DOHH2 (cell line): ENCODE measurements at regions not wholly inside any gene's neighbourhood (a gene's known extent, or its start where the extent isn't known, plus 50 kb on each side); places are given as distances from the start of the nearest gene placed in this dataset.
"Not testable (repeated sequence)": the region's sequence is repeated elsewhere in the genome, so short reads cannot be mapped to it uniquely, and the experiment has no call there.

Experiments
- H3F3A ChIP-seq: fragments of 200-600 bp; sonication (generic), shearing (Covaris generic); 2 replicates; pipeline ENCODE4 v1.6.0; 2016; ENCODE audit warnings: antibody characterized with exemption, mild to moderate bottlenecking; ENCODE audit not compliant: control insufficient read depth, insufficient read depth
- H3K27ac ChIP-seq: fragments of 200-600 bp; sonication (generic); 2 replicates; pipeline ENCODE4 v1.5.1; 2014; ENCODE audit warnings: low read depth, mild to moderate bottlenecking, low read length, moderate library complexity
- H3K27me3 ChIP-seq: fragments of 200-600 bp; sonication (generic); 2 replicates; pipeline ENCODE4 v1.6.1; 2014; ENCODE audit warnings: mild to moderate bottlenecking, low read length, mixed read lengths; ENCODE audit not compliant: control insufficient read depth
- H3K36me3 ChIP-seq: fragments of 200-600 bp; sonication (generic); 2 replicates; pipeline ENCODE4 v1.6.1; 2014; ENCODE audit warnings: mild to moderate bottlenecking, low read length, moderate library complexity, mixed read lengths; ENCODE audit not compliant: control insufficient read depth
- H3K4me1 ChIP-seq: fragments of 200-600 bp; sonication (generic); 2 replicates; pipeline ENCODE4 v1.6.1; 2014; ENCODE audit warnings: mild to moderate bottlenecking, low read length, mixed read lengths; ENCODE audit not compliant: control insufficient read depth
- H3K4me2 ChIP-seq: fragments of 200-600 bp; sonication (generic); 2 replicates; pipeline ENCODE4 v1.6.0; 2014; ENCODE audit warnings: mild to moderate bottlenecking, low read length, moderate library complexity
- H3K4me3 ChIP-seq: fragments of 200-600 bp; sonication (generic); 2 replicates; pipeline ENCODE4 v1.5.1; 2014; ENCODE audit warnings: mild to moderate bottlenecking, low read length, mixed read lengths
- H3K79me2 ChIP-seq: fragments of 200-600 bp; sonication (generic); 2 replicates; pipeline ENCODE4 v1.6.1; 2014; ENCODE audit warnings: mild to moderate bottlenecking, low read length, mixed read lengths; ENCODE audit not compliant: control insufficient read depth
- H3K9me2 ChIP-seq: fragments of 200-600 bp; sonication (generic); replicated peaks from 2 replicates; pipeline ENCODE4 v1.6.1; 2014; ENCODE audit warnings: mild to moderate bottlenecking, low read length, mixed read lengths; ENCODE audit not compliant: control insufficient read depth
- H3K9me3 ChIP-seq: fragments of 200-600 bp; sonication (generic); 2 replicates; pipeline ENCODE4 v1.6.1; 2014; ENCODE audit warnings: antibody characterized with exemption, low read length, mixed read lengths; ENCODE audit not compliant: control insufficient read depth, insufficient read depth
- H4K20me1 ChIP-seq: fragments of 200-600 bp; sonication (generic); 2 replicates; pipeline ENCODE4 v1.6.0; 2014; ENCODE audit warnings: low read depth, mild to moderate bottlenecking, antibody characterized with exemption, low read length, moderate library complexity; ENCODE audit not compliant: control insufficient read depth, insufficient read depth
- CTCF ChIP-seq: fragments of 200-600 bp; sonication (generic); IDR thresholded peaks from one replicate; pipeline ENCODE4 v1.5.1; 2014; ENCODE audit warnings: antibody characterized with exemption, mild to moderate bottlenecking, low read depth, low read length; ENCODE audit not compliant: poor library complexity, severe bottlenecking
- EZH2phosphoT487 ChIP-seq: fragments of 200-600 bp; sonication (generic); IDR thresholded peaks from 2 replicates; pipeline ENCODE4 v1.6.1; 2017; ENCODE audit warnings: borderline replicate concordance, mild to moderate bottlenecking, antibody characterized with exemption, low read length, moderate library complexity, mixed read lengths

- Histone ChIP-seq H3K9me2 (no peaks in the 10 kb centered on the region), H3K9me3 (no peaks in the 10 kb centered on the region), H3K36me3 (no peaks in the 10 kb centered on the region), H3K27me3 (no peaks in the 10 kb centered on the region), H3K4me3 (no peak overlapping the region), H3F3A (no peaks in the 10 kb centered on the region), H3K4me2 (no peak overlapping the region), H3K27ac (no peak overlapping the region), H4K20me1 (no peaks in the 10 kb centered on the region), H3K4me1 (no peaks in the 10 kb centered on the region), H3K79me2 (no peaks in the 10 kb centered on the region)
- TF ChIP-seq EZH2phosphoT487, result no peak
- no peak for TF ChIP-seq CTCF
Observed at GRCh38 chr18:66395671-66396218, 208.1 kb downstream of the CDH19 start.

- Histone ChIP-seq H3K79me2 (no peaks in the 10 kb centered on the region), H3K9me2 (no peaks in the 10 kb centered on the region), H3K36me3 (no peaks in the 10 kb centered on the region), H3F3A (no peaks in the 10 kb centered on the region), H3K4me2 (no peak overlapping the region), H3K9me3 (peaks cover 2% of the 10 kb centered on the region; the same call in 1 of the 2 replicates), H3K4me3 (no peak overlapping the region), H3K4me1 (no peaks in the 10 kb centered on the region), H3K27me3 (no peaks in the 10 kb centered on the region), H4K20me1 (no peaks in the 10 kb centered on the region), H3K27ac (no peak overlapping the region)
- no peak for TF ChIP-seq EZH2phosphoT487
- TF ChIP-seq CTCF, result no peak
Observed at GRCh38 chr18:66393463-66393862, 210.4 kb downstream of the CDH19 start.

GRCh38 chr18:66377291-66377690, 226.6 kb downstream of the CDH19 start:
- H3K27ac ChIP-seq, result no peak overlapping the region
- H3F3A ChIP-seq, result no peaks in the 10 kb centered on the region
- no peaks in the 10 kb centered on the region for H3K4me1 ChIP-seq
- no peak overlapping the region for H3K4me3 ChIP-seq
- no peaks in the 10 kb centered on the region for H3K36me3 ChIP-seq
- H4K20me1 ChIP-seq, result no peaks in the 10 kb centered on the region
- H3K9me2 ChIP-seq, result no peaks in the 10 kb centered on the region
- H3K4me2 ChIP-seq, result no peak overlapping the region
- TF ChIP-seq EZH2phosphoT487 (no peak), CTCF (no peak)
- H3K27me3 ChIP-seq, result no peaks in the 10 kb centered on the region
- no peaks in the 10 kb centered on the region for H3K79me2 ChIP-seq
- no peaks in the 10 kb centered on the region; the same call in 1 of the 2 replicates for H3K9me3 ChIP-seq

- H3K27ac ChIP-seq, H3K4me2 ChIP-seq, H3K4me3 ChIP-seq, H3K9me3 ChIP-seq, H3K9me2 ChIP-seq, H3K36me3 ChIP-seq, H3K27me3 ChIP-seq, H3F3A ChIP-seq, H3K79me2 ChIP-seq, H3K4me1 ChIP-seq, H4K20me1 ChIP-seq: not testable (repeated sequence)
Observed at GRCh38 chr18:66375391-66375790, 228.5 kb downstream of the CDH19 start.
